Activated CD8-positive, alpha-beta memory T cell treated with anti-CD3 and anti-CD28 coated beads, Interleukin-2, amount 50 U/mL, for 48 hours (primary cell): ENCODE measurements at regions not wholly inside any gene's neighbourhood (a gene's known extent, or its start where the extent isn't known, plus 50 kb on each side); places are given as distances from the start of the nearest gene placed in this dataset.
A peak's percentile ranks its signal among the peaks of the same experiment; 100 is the strongest.

Experiments used
- DNase-seq: peaks from one replicate; pipeline ENCODE4 v3.0.0-alpha.2; 2020

- no peak for DNase-seq
Measured at GRCh38 chr3:110133971-110134370, 796.6 kb upstream of the DPPA4 start.

DNA sequence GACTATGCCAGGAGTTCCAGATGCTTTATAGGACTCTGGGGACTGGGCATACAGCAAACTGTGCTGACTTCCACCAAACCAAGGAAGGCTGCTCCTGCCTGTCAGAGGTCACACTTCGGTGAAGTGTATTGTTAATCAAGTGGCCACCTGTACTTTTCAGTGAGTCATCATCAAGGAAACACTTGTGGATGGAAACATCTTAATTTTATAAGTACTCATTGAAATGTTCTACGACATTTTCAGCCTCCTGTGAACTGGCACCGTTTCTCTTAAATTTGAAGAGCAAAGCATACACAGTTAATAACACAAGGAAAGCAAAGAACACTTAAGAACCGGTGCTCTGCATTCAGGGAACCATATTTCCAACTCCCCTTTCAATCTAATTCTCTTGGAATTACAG lies 801.7 kb upstream of the DPPA4 start:
- DNase-seq, result no peak

DNA sequence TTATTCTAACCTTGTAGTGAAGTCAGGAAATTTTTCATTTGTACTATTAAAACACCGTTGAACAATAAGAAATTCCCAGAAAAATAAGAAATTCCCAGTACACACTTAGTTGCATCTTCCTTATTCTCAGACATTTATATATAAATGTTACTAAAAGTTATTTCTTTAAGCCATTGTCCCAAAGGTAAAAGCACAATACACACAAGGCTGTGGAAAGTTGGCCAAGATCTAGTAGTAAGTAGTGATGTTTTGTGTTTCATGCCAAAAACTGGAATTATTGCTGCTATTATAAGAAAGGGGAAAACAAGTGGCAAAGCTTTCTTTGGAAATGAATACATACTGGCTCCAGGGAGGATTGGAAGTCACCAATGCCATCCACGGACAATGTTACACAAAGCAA lies 802.5 kb upstream of the DPPA4 start:
- no peak for DNase-seq

DNA sequence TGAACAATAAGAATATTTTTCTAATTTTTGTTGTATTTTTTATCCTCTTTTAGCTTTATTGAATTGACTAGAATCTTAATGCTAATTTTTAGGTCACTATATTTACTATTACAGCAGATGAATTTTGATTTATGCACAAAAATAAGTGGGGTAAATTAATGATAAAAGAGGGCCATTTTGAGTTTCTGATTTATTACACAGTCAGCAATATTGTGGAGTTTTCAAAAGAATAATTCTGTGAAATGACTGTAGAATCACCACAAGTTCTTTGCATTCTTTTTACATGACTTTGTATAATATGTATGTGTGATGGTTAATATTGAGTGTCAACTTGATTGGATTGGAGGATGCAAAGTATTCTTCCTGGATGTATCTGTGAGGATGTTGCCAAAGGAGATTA lies 812.4 kb upstream of the DPPA4 start:
- DNase-seq, result no peak

DNA sequence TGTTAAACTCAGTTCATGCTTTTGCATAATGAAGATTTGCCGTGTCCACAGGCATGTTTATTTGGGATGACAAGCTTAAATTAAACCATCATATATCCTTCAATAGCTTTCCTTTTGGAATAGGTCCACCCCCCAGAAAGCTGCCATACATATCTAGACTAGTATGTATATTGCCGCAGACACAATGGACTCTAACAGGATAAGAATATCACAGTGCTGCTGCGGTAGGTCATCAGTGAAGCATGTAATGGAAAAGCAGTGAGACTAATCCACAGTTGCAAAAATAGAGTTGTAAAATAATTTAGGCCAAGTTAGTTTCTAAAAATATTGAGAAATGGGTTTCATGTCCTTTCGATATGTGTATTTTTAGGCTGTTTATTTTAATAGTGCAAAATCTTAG lies 819.9 kb upstream of the DPPA4 start:
- no peak for DNase-seq

DNA sequence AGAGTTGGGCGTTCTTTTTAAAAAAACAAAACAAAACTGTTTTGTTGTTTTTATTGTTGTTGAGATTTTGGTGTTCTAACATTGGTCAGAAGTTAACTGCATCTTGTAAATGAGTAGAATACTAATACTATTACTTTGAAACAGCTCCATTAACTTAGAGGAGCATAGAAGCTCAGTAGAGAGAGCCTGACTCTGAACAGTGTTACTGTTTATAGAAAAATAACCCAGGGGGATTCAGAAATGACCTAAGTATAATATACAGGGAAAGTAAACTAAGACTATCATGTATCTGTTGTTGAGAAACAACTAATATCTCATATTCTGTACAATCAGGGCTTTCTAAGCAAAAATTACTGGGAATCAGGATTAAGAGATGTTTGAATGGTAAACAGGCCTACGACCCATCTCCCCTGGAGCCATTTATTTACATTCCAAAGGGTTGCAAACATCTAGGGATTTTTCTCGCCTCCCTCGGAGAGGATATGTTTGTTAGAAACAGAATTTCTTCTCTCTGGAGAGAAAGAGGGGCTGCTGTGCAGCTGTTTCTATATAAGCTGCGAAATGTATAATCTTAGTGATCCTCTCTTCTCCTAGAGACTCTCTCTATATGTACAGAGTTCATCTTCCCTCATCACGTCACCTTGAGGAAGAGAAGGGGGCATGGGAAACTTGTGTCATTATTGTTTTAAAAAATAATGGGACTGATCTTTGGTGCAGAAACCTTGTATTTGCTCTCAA lies 827.5 kb upstream of the DPPA4 start:
- DNase-seq, result no peak

DNA sequence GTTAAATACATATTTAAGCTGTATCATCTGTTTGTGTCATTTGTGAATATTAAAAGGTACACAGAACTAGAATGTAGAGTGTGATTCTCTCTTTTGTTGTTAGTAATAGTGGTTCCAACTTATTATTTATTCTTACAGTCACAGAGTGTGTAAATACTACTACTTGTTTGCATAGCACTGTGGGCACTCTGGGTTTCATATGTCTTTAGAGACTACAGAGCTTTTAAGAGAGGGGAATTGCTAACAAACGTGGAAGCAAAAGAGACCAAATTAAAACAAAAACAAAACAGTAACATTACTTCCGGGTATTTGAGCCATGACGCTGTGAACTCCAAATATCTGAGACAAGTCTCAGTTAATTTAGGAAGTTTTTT lies 828.0 kb upstream of the DPPA4 start:
- no peak for DNase-seq

DNA sequence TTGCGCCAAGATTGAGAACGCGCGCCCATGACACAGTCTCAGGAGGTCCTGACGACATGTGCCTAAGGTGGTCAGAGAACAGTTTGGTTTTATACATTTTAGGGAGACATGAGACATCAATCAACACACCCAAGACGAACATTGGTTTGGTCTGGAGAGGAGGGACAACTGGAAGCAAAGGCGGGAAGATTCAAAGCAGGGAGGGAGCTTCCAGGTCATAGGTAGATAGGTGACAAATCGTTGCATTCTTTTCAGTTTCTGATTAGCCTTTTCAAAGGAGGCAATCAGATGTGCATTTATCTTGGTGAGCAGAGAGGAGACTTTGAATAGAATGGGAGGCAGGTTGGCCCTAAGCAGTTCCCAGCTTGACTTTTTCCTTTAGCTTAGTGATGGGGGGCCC lies 828.4 kb upstream of the DPPA4 start:
- no peak for DNase-seq

DNA sequence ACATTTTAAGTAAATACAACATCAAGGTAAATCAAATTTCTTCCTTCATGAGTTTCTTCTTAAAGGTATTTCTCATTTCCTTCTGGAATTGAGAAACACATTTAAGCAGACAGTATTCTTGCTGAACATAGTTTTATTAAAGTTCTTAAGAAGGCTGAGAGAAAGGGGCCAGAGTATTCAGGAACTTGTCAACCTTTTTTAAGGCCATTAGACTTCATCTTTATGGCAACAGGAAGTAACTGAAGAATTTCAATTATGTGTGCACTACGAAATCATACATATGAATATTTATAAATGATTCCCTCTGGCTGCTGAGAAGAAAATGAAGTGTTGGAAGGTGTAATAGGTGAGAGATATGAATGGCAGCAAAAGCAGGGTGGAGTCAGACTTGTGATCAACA lies 829.4 kb upstream of the DPPA4 start:
- DNase-seq, result no peak

GRCh38 chr3:110174908-110175307 lies 837.6 kb upstream of the DPPA4 start:
- DNase-seq, result no peak

DNA sequence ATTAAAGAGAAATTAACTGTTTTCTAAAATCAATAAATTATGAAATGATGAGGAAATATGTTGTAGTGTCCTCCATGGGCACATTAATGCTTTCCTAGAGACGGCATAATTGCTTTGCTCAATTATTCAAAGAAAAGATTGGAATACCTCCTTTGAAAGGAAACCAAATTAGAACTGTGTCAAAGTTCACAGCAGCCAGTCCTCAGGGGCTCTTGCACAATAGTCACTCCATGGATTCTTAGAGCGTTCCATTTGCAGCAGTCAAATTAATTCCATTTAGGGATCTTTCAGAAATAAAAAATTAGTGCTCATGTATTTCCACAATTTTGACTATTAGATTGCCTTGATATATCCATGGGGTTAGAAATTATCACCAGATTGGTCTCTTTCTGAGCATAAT lies 841.6 kb upstream of the DPPA4 start:
- DNase-seq, result no peak

DNA sequence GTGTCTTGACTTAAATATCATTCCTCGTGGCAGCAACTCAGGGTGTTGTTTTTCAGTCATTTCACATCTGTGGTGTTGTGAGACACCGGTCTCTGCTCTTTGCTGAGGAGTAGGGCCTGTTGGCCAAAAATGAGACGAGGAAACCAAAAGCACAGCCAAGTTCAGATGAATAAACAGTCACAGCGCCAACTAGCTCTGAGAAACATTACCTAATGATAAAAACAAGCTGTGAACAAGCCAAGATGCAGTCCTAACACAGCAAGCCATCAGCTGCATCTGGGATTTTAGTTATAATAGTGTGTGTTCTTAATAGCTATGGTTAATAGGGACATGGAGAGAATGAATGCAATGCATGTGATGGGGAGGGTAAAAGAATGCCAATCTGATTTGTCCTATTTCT lies 843.4 kb upstream of the DPPA4 start:
- no peak for DNase-seq

- no peak for DNase-seq
Measured at GRCh38 chr3:110181226-110181625, 843.9 kb upstream of the DPPA4 start.

GRCh38 chr3:110184536-110184935 lies 847.2 kb upstream of the DPPA4 start:
- DNase-seq, result no peak

- no peak for DNase-seq
Measured at GRCh38 chr3:110193074-110193473, 855.7 kb upstream of the DPPA4 start.

DNA sequence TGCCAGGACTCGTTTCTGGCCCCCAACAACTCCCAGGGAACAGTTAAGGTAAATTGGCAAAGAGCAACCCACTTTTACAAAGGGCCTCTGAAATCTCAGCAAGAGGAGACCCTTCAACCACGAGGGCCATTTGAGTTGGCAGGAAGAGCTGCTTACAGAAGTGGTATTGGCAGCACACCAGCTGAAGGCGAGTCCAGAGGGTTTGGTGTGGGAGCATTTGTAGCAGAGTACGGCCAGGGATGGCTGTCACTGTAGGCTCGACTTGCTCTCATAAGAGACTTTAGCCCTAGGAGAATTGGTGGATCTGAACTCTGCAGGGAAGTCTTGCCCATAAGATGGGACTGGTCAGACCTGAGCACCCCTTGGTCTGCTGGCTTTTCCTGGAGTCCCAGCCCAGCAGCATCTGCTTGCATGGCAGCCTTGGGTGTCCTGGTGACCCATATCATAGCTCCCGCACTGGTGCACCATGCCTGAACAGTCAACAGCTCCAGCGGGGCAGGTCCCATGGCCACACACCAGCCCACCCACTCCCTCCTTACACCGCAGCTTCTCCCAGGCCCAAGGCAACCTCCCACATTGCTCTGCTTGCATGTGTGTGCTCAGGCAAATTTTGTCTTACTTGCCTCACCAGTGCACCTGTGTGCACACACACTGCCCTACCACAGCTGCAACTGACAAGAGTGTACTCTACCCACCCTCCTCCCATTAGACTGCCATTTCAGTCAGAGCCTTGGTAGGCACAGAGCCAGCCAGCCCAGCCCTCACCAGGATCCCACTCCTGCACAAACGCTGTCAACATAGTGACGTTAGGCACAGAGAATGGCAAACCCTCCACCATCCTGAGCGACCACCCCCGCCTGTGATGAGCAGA lies 861.6 kb upstream of the DPPA4 start:
- DNase-seq, result peak; percentile 41

- no peak for DNase-seq
Measured at GRCh38 chr3:110199588-110199943, 862.2 kb upstream of the DPPA4 start.

DNA sequence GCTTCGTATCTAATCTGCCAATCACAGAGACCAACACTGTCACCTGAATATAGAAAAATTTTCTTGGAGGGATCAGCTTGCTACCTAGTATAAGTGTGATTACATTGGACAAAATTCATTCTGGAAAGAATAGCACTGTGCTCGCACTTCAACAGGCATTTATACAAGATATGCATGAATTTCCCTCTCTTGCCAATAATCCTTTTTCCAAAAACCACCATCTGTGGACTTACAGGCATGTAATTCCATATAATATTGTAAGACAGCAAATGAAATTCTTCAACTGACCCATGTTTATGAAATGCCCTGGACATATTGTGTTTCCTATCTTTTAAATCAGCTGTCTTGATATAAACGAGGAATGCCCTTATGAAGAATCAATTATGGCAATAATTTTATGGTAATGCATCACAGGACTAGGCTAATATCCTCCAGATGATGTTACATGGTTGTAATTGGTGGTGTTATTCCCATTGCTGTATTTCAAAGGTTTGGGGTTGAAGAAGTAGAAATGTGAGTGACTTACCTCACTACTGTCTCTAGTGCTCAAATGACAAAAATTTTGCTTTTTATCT lies 861.4 kb upstream of the NECTIN3 start:
- DNase-seq, result no peak

GRCh38 chr3:110226645-110227044 lies 845.0 kb upstream of the NECTIN3 start:
- no peak for DNase-seq

DNA sequence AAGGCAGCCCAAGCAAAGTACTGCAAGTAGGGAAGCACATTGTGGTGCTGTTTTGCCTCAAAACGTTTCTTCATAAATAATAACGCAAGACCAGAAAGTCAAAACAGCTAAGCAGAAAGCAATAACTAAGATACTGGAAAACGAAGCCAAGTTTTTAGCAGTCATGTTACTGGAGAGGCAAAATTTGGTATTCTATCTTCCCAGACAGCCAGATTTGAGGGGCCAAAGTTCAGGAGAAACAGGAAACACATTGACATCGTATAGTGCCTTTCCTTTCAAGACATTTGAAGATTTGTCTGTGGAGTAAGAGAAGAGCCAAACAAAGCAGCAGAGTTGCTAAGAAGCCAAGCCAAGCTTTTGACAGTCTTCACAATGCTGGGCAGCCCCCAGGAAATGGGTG lies 843.6 kb upstream of the NECTIN3 start:
- DNase-seq, result no peak

GRCh38 chr3:110234831-110235230 lies 836.8 kb upstream of the NECTIN3 start:
- no peak for DNase-seq

DNA sequence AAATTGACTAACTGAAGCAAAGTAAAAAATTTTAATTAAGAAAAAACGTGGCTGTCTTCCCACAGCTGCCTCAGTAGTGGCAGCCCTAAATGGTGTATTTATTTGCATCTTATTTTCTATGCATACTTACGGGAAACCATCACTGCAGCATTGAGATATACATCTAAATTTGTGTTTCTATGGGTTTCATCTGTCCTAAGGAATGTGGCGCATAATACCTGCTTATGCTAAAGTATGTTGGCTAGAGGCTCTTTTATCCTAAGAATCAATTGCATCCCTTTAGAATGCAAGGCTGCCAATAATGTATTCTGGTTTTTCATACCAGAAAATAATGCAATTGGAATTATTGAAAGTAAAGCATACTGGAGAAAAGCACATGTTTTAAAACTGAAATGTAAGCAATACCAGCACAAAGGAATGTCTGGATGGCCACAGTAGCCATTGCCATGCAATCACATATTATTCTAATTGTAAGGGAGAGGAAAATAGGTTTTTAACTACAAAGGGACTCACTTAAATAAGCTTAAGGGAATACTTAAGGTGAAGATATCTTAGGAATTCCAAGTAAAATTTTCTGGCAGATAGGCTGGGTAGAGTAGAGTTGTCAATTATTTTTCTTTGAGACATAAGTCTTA lies 834.5 kb upstream of the NECTIN3 start:
- DNase-seq, result no peak

DNA sequence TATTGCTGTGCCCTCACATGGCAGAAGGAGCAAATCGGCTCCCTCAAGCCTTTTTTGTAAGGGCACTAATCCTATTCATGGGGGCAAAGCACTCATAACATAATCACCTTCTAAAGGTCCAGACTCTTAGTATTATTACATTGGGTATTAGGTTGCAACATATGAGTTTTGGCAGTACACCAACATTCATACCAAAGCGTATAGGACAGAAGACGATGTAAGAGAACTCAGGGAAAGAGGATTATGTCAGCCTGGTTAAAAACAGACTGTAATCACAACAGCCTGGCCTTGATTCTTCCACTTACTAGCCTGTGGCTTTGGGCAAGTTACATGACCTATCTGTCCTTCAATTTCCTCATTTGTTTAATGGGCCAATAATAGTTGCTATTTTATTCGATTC lies 828.5 kb upstream of the NECTIN3 start:
- DNase-seq, result no peak
